GM19452 (cell line): ENCODE measurements at regions not wholly inside any gene's neighbourhood (a gene's known extent, or its start where the extent isn't known, plus 50 kb on each side); places are given as distances from the start of the nearest gene placed in this dataset.

Experiments used
- ATAC-seq: cut with Tn5 transposase; IDR thresholded peaks from one replicate; pipeline ENCODE4 v1.9.1; 2021; ENCODE audit not compliant: unreplicated experiment

- ATAC-seq: no peak
Measured at GRCh38 chr2:221215487-221215886, 356.6 kb downstream of the EPHA4 start.

GRCh38 chr2:221216636-221217035 lies 355.5 kb downstream of the EPHA4 start:
- no peak for ATAC-seq

- no peak for ATAC-seq
Measured at GRCh38 chr2:221225752-221226151, 346.4 kb downstream of the EPHA4 start.

GRCh38 chr2:221228214-221228769 lies 343.8 kb downstream of the EPHA4 start:
- no peak for ATAC-seq

- no peak for ATAC-seq
Measured at GRCh38 chr2:221229099-221229498, 343.0 kb downstream of the EPHA4 start.

DNA sequence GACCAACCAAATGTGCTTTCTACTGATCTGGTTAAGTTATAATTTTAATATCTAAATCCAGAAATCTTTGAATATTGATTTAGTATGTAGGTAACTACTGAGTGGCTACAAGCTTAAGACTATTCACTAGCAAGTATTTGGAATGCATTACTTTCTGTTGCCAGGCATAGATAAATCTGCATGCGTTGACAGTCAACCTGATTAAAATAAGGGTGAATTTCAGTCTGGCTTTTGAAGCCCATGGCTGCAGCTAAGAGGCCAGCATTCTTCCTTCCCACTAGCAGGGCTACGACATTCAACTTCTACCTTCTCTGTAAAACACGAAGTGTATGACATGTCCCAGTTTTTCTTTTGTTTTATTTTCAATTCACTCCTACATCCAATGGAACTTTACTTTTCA lies 340.6 kb downstream of the EPHA4 start:
- ATAC-seq: no peak

DNA sequence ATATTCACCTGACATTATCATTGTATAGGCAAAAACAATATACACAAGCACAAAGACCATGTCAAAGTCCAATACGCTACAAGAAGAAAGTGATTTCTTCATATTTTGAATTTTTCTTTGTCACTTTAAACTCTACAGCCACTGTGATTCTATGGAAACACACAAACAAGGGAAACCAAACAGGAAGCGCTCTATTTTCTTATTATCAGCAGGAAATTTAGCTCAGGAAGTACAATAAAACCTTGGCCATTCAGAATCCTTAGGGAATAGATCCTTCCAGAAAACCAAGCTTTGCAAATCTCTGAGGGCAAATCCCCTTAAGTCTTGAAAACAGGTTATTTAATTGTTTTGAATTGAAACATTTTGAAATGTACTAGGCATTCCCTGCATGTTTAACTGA lies 336.2 kb downstream of the EPHA4 start:
- ATAC-seq: no peak

DNA sequence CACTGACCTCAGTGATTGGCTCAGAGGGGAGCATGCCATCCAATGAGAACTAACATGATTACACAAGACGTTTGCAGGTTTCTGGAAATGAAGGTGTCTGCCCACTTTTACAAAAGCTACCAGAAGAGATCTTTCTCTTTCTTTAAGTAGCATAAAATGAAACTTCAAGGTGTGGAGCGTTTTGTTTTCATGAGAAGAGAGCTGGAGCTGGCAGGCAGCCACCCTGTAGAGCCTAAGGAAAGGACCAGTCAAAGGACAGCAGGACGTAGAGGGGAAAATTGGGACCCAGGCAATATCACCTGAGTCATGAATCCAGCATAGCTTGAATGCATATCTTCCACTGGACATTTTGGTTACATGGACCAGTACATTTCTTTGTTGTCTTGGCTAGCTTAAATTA lies 331.0 kb downstream of the EPHA4 start:
- ATAC-seq: no peak

- no peak for ATAC-seq
Measured at GRCh38 chr2:221243771-221244170, 328.3 kb downstream of the EPHA4 start.

GRCh38 chr2:221245045-221245444 lies 327.1 kb downstream of the EPHA4 start:
- ATAC-seq: no peak

DNA sequence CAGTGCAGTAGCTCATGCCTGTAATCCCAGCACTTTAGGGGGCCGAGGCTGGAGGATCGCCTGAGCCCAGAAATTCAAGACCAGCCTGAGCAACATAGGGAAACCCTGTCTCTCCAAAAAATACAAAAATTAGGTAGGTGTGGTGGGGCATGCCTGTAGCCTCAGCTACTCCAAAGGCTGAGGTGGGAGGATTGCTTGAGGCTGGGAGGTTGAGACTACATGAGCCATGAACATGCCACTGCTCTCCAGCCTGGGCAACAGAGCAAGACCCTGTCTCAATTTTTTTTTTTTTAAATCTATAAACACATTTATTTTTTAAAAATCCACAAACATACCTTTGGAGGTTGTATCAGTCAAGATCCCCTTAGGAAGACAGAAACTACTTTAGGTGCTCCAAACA lies 326.3 kb downstream of the EPHA4 start:
- no peak for ATAC-seq

GRCh38 chr2:221254299-221254698 lies 317.8 kb downstream of the EPHA4 start:
- no peak for ATAC-seq

- ATAC-seq: no peak
Measured at GRCh38 chr2:221255862-221256261, 316.2 kb downstream of the EPHA4 start.

DNA sequence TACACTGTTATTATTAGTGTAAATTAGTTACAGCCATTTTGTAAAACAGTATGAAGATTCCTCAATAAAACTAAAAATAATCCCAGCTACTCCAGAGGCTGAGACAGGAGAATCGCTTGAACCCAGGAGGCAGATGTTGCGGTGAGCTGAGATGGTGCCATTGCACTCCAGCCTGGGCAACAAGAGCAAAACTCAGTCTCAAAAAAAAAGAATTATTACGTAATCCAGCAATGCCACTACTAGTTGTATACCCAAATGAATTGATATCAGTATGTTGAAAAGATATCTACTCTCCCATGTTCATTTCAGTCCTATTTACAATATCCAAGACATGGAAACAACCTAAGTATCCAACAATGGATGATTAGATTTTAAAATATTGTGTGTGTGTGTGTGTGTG lies 313.6 kb downstream of the EPHA4 start:
- ATAC-seq: no peak

DNA sequence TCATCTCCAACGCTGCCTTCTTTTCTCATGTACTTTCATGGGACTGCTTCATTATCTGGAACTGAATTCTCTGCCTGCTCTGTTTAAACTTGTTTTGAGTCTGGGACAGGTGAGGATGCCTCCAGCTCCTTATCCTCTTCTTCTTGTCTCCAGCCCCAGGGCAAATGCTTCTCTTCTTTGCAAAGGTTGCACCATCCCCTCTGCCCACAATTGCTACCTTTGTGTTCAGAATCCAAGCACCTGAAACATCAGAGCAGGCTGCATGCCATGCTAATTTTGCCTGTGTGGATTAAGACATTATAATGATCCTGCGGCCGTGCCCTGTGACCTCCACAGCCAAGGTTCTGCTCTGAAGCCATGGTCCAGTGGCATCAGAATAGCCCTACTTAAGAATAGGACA lies 309.5 kb downstream of the EPHA4 start:
- ATAC-seq: no peak

GRCh38 chr2:221263573-221263972 lies 308.5 kb downstream of the EPHA4 start:
- ATAC-seq: no peak

GRCh38 chr2:221264318-221264717 lies 307.8 kb downstream of the EPHA4 start:
- ATAC-seq: no peak

GRCh38 chr2:221267773-221268425 lies 304.2 kb downstream of the EPHA4 start:
- no peak for ATAC-seq

- ATAC-seq: no peak
Measured at GRCh38 chr2:221268631-221269030, 303.5 kb downstream of the EPHA4 start.

DNA sequence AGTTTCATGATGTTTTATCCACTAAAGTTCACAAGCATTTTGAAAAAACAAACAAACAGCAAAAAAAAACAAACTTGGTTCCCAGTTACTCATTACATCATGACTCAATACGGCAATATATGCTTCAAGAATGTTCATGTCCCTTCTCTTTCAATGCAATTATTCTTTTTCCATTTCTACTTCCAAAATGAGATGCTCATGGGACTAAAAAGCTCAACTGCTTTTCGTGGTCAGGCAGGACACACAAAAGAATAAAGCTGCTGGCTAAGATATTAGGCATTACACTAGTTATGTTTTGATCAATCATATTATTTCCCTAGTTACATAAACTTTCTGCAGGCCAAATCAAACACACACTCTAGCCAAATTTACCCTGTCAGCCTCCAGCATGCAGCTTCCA lies 301.3 kb downstream of the EPHA4 start:
- no peak for ATAC-seq

GRCh38 chr2:221272729-221273128 lies 299.4 kb downstream of the EPHA4 start:
- no peak for ATAC-seq

- ATAC-seq: no peak
Measured at GRCh38 chr2:221276033-221276432, 296.1 kb downstream of the EPHA4 start.

DNA sequence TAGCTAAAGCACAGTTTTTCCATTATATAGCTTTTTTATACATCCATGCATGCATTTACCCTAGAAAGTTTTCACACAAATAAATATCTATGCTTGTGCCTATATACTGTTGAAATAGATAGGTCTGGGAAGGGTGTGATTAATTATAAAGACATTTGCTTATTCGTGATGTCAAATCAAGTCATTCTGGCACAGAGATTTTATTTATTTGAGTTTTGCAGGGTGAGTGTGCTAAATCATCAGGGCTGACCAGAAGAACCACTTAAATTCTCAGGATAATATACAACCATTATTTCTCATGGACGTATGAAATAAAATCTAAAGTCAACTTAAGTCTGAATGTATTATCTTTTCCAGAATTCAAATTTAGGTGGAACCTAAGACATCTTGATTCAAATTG lies 295.5 kb downstream of the EPHA4 start:
- no peak for ATAC-seq
